GM23248 (cell line): ENCODE measurements at regions not wholly inside any gene's neighbourhood (a gene's known extent, or its start where the extent isn't known, plus 50 kb on each side); places are given as distances from the start of the nearest gene placed in this dataset.

ENCODE experiments used
- DNase-seq: peaks from one replicate; pipeline ENCODE4 v3.0.0-alpha.2; 2015
- H2AFZ ChIP-seq: fragments of 200-600 bp; sonication (generic); 2 replicates; pipeline ENCODE4 v1.6.1; 2016; ENCODE audit warnings: antibody characterized with exemption
- H3F3A ChIP-seq: fragments of 200-600 bp; sonication (generic); 2 replicates; pipeline ENCODE4 v1.6.1; 2016; ENCODE audit warnings: mild to moderate bottlenecking, antibody characterized with exemption, mixed run types; ENCODE audit not compliant: insufficient read depth
- H3K27ac ChIP-seq: fragments of 200-600 bp; sonication (generic); 2 replicates; pipeline ENCODE4 v1.5.1; 2016; ENCODE audit warnings: mild to moderate bottlenecking
- H3K27me3 ChIP-seq: fragments of 200-600 bp; sonication (generic); replicated peaks from 2 replicates; pipeline ENCODE4 v1.6.1; 2016; ENCODE audit warnings: mild to moderate bottlenecking; ENCODE audit not compliant: insufficient read depth
- H3K36me3 ChIP-seq: fragments of 200-600 bp; sonication (generic); 2 replicates; pipeline ENCODE4 v1.6.1; 2016; ENCODE audit warnings: low read depth, mild to moderate bottlenecking
- H3K4me1 ChIP-seq: fragments of 200-600 bp; sonication (generic); 2 replicates; pipeline ENCODE4 v1.6.1; 2016; ENCODE audit warnings: mild to moderate bottlenecking; ENCODE audit not compliant: insufficient read depth
- H3K4me2 ChIP-seq: fragments of 200-600 bp; sonication (generic); one replicate; pipeline ENCODE4 v1.6.1; 2016; ENCODE audit warnings: mild to moderate bottlenecking; ENCODE audit not compliant: unreplicated experiment
- H3K4me3 ChIP-seq: fragments of 200-600 bp; sonication (generic); 2 replicates; pipeline ENCODE4 v1.5.1; 2016; ENCODE audit warnings: mild to moderate bottlenecking
- H3K79me2 ChIP-seq: fragments of 200-600 bp; sonication (generic); 2 replicates; pipeline ENCODE4 v1.6.1; 2016; ENCODE audit warnings: mild to moderate bottlenecking; ENCODE audit not compliant: insufficient read depth
- H3K9ac ChIP-seq: fragments of 200-600 bp; sonication (generic); 2 replicates; pipeline ENCODE4 v1.6.1; 2016; ENCODE audit warnings: mild to moderate bottlenecking
- H3K9me2 ChIP-seq: fragments of 200-600 bp; sonication (generic); 2 replicates; pipeline ENCODE4 v1.6.1; 2016; ENCODE audit warnings: mixed run types, mild to moderate bottlenecking, moderate library complexity; ENCODE audit not compliant: insufficient read depth
- H3K9me3 ChIP-seq: fragments of 200-600 bp; sonication (generic); one replicate; pipeline ENCODE4 v1.6.1; 2017; ENCODE audit warnings: low read depth
- H4K20me1 ChIP-seq: fragments of 200-600 bp; sonication (generic); 2 replicates; pipeline ENCODE4 v1.6.0; 2016; ENCODE audit not compliant: insufficient read depth
- EZH2 ChIP-seq: fragments of 200-600 bp; sonication (generic); IDR thresholded peaks from 2 replicates; pipeline ENCODE4 v1.6.1; 2018; ENCODE audit warnings: antibody characterized with exemption, mild to moderate bottlenecking; ENCODE audit not compliant: insufficient read depth, poor library complexity, severe bottlenecking
- EZH2phosphoT487 ChIP-seq: fragments of 200-600 bp; sonication (generic); IDR thresholded peaks from 2 replicates; pipeline ENCODE4 v1.6.1; 2018; ENCODE audit warnings: antibody characterized with exemption, moderate library complexity, mild to moderate bottlenecking, low read depth; ENCODE audit not compliant: insufficient read depth
- WGBS, 2 experiments: methylation state at CpG; one replicate each; pipeline ENCODE4 v1.1.6; 2015 to 2017; ENCODE audit warnings: low lambda C conversion rate in 2 of 2, low coverage in 1 of 2; ENCODE audit errors: missing lambda C conversion rate in 2 of 2; 5-methylcytosine and 5-hydroxymethylcytosine counted together
- in situ Hi-C: fragments of 300-500 bp; cut with MboI; formaldehyde crosslinking; loops from 2 replicates; pipeline ENCODE4 v1.15.0; 2020

- Histone ChIP-seq H2AFZ (no peak overlapping the region), H3K27me3 (no peaks in the 10 kb centered on the region), H3K4me1 (no peaks in the 10 kb centered on the region), H3K4me3 (no peak overlapping the region), H3K9me3 (no peaks in the 10 kb centered on the region), H3K79me2 (no peaks in the 10 kb centered on the region), H3K9me2 (no peaks in the 10 kb centered on the region), H3K4me2 (no peak overlapping the region), H3F3A (no peaks in the 10 kb centered on the region), H3K9ac (no peak overlapping the region), H3K27ac (no peak overlapping the region), H3K36me3 (no peaks in the 10 kb centered on the region), H4K20me1 (no peaks in the 10 kb centered on the region)
- TF ChIP-seq EZH2phosphoT487 (no peak), EZH2 (no peak)
- in situ Hi-C loops, result no loop called here
- 88 to 96% methylated on average over 1 of the region's 1 CpG for WGBS, 2 experiments
- DNase-seq, result no peak
These were observed 326.1 kb downstream of the IL15 start for GRCh38 chr4:141962486-141962885.

- 0 out of 2 replicates have a peak, but pooled peaks cover 4% of the 10 kb centered on the region for H3F3A ChIP-seq
- H3K79me2 ChIP-seq, result no peaks in the 10 kb centered on the region
- WGBS, 2 experiments, result 80% methylated on average over 3 of the region's 3 CpGs
- no peak overlapping the region for H3K4me3 ChIP-seq
- H3K36me3 ChIP-seq, result no peaks in the 10 kb centered on the region
- H3K9me3 ChIP-seq, result no peaks in the 10 kb centered on the region
- no peak overlapping the region for H3K9ac ChIP-seq
- H3K9me2 ChIP-seq, result no peaks in the 10 kb centered on the region
- no peaks in the 10 kb centered on the region for H3K4me1 ChIP-seq
- no peaks in the 10 kb centered on the region for H3K27me3 ChIP-seq
- no peak for DNase-seq
- H4K20me1 ChIP-seq, result no peaks in the 10 kb centered on the region
- H3K27ac ChIP-seq, result no peak overlapping the region
- no peak overlapping the region for H2AFZ ChIP-seq
- no peak for TF ChIP-seq EZH2phosphoT487
- TF ChIP-seq EZH2, result no peak
- in situ Hi-C loops, result no loop called here
- H3K4me2 ChIP-seq, result no peak overlapping the region
These were observed 335.5 kb downstream of the IL15 start for GRCh38 chr4:141971869-141972268.

- no peaks in the 10 kb centered on the region for H3K79me2 ChIP-seq
- TF ChIP-seq EZH2 (no peak), EZH2phosphoT487 (no peak)
These were observed 336.6 kb downstream of the IL15 start for GRCh38 chr4:141972950-141973349.

More at GRCh38 chr4:141972950-141973349, 336.6 kb downstream of the IL15 start:
- Histone ChIP-seq H3K4me3 (no peak overlapping the region), H3K27ac (no peak overlapping the region), H4K20me1 (no peaks in the 10 kb centered on the region), H3K36me3 (no peaks in the 10 kb centered on the region), H3K4me2 (no peak overlapping the region), H3F3A (0 out of 2 replicates have a peak, but pooled peaks cover 5% of the 10 kb centered on the region), H3K9ac (no peak overlapping the region), H3K4me1 (no peaks in the 10 kb centered on the region), H3K27me3 (no peaks in the 10 kb centered on the region), H3K9me2 (no peaks in the 10 kb centered on the region), H2AFZ (no peak overlapping the region), H3K9me3 (no peaks in the 10 kb centered on the region)
- no peak for DNase-seq
- in situ Hi-C loops, result no loop called here
- 0 to 12% methylated on average over 1 of the region's 1 CpG for WGBS, 2 experiments
